Cardiac septum (tissue), 1 donor: ENCODE measurements at regions not wholly inside any gene's neighbourhood (a gene's known extent, or its start where the extent isn't known, plus 50 kb on each side); places are given as distances from the start of the nearest gene placed in this dataset.

ENCODE experiments used
- DNase-seq: peaks from one replicate; pipeline ENCODE4 v3.0.0-alpha.2; 2020; ENCODE audit warnings: low spot score
- intact Hi-C: fragments of 100-400 bp; cut with DNase I; formaldehyde crosslinking; loops from one replicate; pipeline ENCODE4 v1.14.0; 2022
- donor health status: DM: no; HTN: no; CAD: no.

- intact Hi-C loops: no loop called here
- no peak for DNase-seq
These were observed 151.7 kb downstream of the RBFOX3 start for GRCh38 chr17:79459003-79459655.

GRCh38 chr17:79458356-79458755 is 152.5 kb downstream of the RBFOX3 start:
- no peak for DNase-seq
- intact Hi-C loops: no loop called here

GRCh38 chr17:79457889-79458288 is 153.0 kb downstream of the RBFOX3 start:
- no peak for DNase-seq
- intact Hi-C loops: no loop called here

- intact Hi-C loops: no loop called here
- no peak for DNase-seq
These were observed 153.5 kb downstream of the RBFOX3 start for GRCh38 chr17:79457376-79457775.

- intact Hi-C loops: no loop called here
- DNase-seq: no peak
These were observed 155.2 kb downstream of the RBFOX3 start for GRCh38 chr17:79455636-79456035.

GRCh38 chr17:79454826-79455225 is 156.0 kb downstream of the RBFOX3 start:
- DNase-seq: no peak
- intact Hi-C loops: no loop called here

GRCh38 chr17:79453481-79453880 is 157.4 kb downstream of the RBFOX3 start:
- intact Hi-C loops: no loop called here
- no peak for DNase-seq

- intact Hi-C loops: no loop called here
- no peak for DNase-seq
These were observed 158.1 kb downstream of the RBFOX3 start for GRCh38 chr17:79452706-79453105.

GRCh38 chr17:79451167-79451566 is 159.7 kb downstream of the RBFOX3 start:
- DNase-seq: no peak
- intact Hi-C loops: no loop called here

GRCh38 chr17:79446399-79447009 is 164.3 kb downstream of the RBFOX3 start:
- intact Hi-C loops: no loop called here
- no peak for DNase-seq

- DNase-seq: no peak
- intact Hi-C loops: no loop called here
These were observed 166.7 kb downstream of the RBFOX3 start for GRCh38 chr17:79444198-79444597.

GRCh38 chr17:79443026-79443425 is 167.8 kb downstream of the RBFOX3 start:
- DNase-seq: no peak
- intact Hi-C loops: no loop called here

- no peak for DNase-seq
These were observed 169.3 kb downstream of the RBFOX3 start for GRCh38 chr17:79441356-79442160.

GRCh38 chr17:79440251-79440650 is 170.6 kb downstream of the RBFOX3 start:
- DNase-seq: no peak

More at GRCh38 chr17:79441356-79442160, 169.3 kb downstream of the RBFOX3 start:
- intact Hi-C loops: no loop called here

GRCh38 chr17:79439493-79439892 is 171.4 kb downstream of the RBFOX3 start:
- DNase-seq: no peak
- intact Hi-C loops: no loop called here

More at GRCh38 chr17:79440251-79440650, 170.6 kb downstream of the RBFOX3 start:
- intact Hi-C loops: no loop called here

- no peak for DNase-seq
- intact Hi-C loops: no loop called here
These were observed 172.1 kb downstream of the RBFOX3 start for GRCh38 chr17:79438546-79439334.

GRCh38 chr17:79438058-79438457 is 172.8 kb downstream of the RBFOX3 start:
- DNase-seq: no peak
- intact Hi-C loops: no loop called here

GRCh38 chr17:79437081-79437480 is 173.8 kb downstream of the RBFOX3 start:
- intact Hi-C loops: no loop called here
- DNase-seq: no peak

- intact Hi-C loops: no loop called here
- DNase-seq: no peak
These were observed 174.9 kb downstream of the RBFOX3 start for GRCh38 chr17:79435962-79436361.

GRCh38 chr17:79435296-79435695 is 175.6 kb downstream of the RBFOX3 start:
- no peak for DNase-seq
- intact Hi-C loops: no loop called here
